HepG2 (cell line): ENCODE measurements at regions not wholly inside any gene's neighbourhood (a gene's known extent, or its start where the extent isn't known, plus 50 kb on each side); places are given as distances from the start of the nearest gene placed in this dataset.

ENCODE experiments used
- ATAC-seq: fragments of 200-7000 bp; cut with Tn5 transposase; 3 replicates; pipeline ENCODE4 v1.9.1; 2020; ENCODE audit warnings: mild to moderate bottlenecking, moderate library complexity
- BruUV-seq: library from RNA; stranded (reverse); fragments of 400-500 nt; replicated peaks from 2 replicates; lab custom pipeline; 2021; lab: Mats Ljungman, UMichigan
- CTCF ChIA-PET: fragments of 300-600 bp; formaldehyde crosslinking; extraction: SDS; loops from one replicate; lab custom pipeline; 2021; ENCODE audit warnings: low total read pairs, inconsistent platforms, low intra/inter-chr PET ratio; lab: Yijun Ruan, JAX
- POLR2A ChIA-PET: fragments of 350-600 bp; sonication (Branson Sonifier 250); formaldehyde crosslinking; loops from one replicate; lab custom pipeline; 2020; ENCODE audit warnings: antibody characterized with exemption, inconsistent platforms; lab: Yijun Ruan, JAX
- DNase-seq: peaks from one replicate; pipeline ENCODE4 v3.0.0-alpha.2; 2015; ENCODE audit warnings: low spot score
- FAIRE-seq: peaks from 3 replicates; lab custom pipeline; 2011; peaks lifted over from hg19 to GRCh38; lab: Jason Lieb, UNC
- H2AFZ ChIP-seq: one replicate; pipeline ENCODE4 v1.6.1; 2011; ENCODE audit warnings: low read length, inconsistent platforms
- H3K27ac ChIP-seq: fragments of 300-600 bp; 3 replicates; pipeline ENCODE4 v1.8.0; 2011; ENCODE audit warnings: mixed run types, mild to moderate bottlenecking, mixed read lengths, low read length, inconsistent platforms; ENCODE audit not compliant: insufficient read depth; ENCODE audit errors: extremely low read length
- H3K27me3 ChIP-seq, 2 experiments: fragments of 200-600 bp in 1 of 2; 2 replicates in 1 of 2; 3 replicates in 1 of 2; pipeline versions ENCODE4 v1.6.0 to v1.8.0; 2011; ENCODE audit warnings: low read length in 2 of 2, mild to moderate bottlenecking in 2 of 2, moderate library complexity in 2 of 2, inconsistent platforms in 1 of 2; ENCODE audit not compliant: insufficient read depth in 2 of 2, control insufficient read depth in 1 of 2
- H3K36me3 ChIP-seq, 2 experiments: fragments of 200-600 bp in 1 of 2; replicated peaks in 1 of 2; 2 replicates in 1 of 2; 3 replicates in 1 of 2; pipeline versions ENCODE4 v1.5.1 to v1.8.0; 2011; ENCODE audit warnings: low read length in 2 of 2, inconsistent platforms in 1 of 2; ENCODE audit not compliant: insufficient read depth in 2 of 2, control insufficient read depth in 1 of 2
- H3K4me1 ChIP-seq: 2 replicates; pipeline ENCODE4 v1.5.1; 2012; ENCODE audit warnings: low read length, inconsistent platforms; ENCODE audit not compliant: insufficient read depth
- H3K4me2 ChIP-seq: 2 replicates; pipeline ENCODE4 v1.6.0; 2011; ENCODE audit warnings: low read depth, low read length, inconsistent platforms
- H3K4me3 ChIP-seq, 3 experiments: fragments of 200-600 bp in 1 of 3; sonication (generic), shearing (Covaris generic) in 1 of 3; replicated peaks in 1 of 3; 2 replicates each; pipeline ENCODE4 v1.5.1; 2011 to 2016; ENCODE audit warnings: low read length in 3 of 3, inconsistent platforms in 2 of 3, low read depth in 2 of 3, mild to moderate bottlenecking in 2 of 3, control low read depth in 1 of 3, mixed read lengths in 1 of 3; ENCODE audit not compliant: insufficient read depth in 1 of 3
- H3K79me2 ChIP-seq: one replicate; pipeline ENCODE4 v1.6.1; 2011; ENCODE audit warnings: low read length, inconsistent platforms; ENCODE audit not compliant: insufficient read depth
- H3K9ac ChIP-seq: 2 replicates; pipeline ENCODE4 v1.6.0; 2011; ENCODE audit warnings: mild to moderate bottlenecking, low read depth, low read length, inconsistent platforms; ENCODE audit not compliant: insufficient read depth
- H3K9me3 ChIP-seq: 2 replicates; pipeline ENCODE4 v1.5.1; 2012; ENCODE audit warnings: mild to moderate bottlenecking, low read length
- H4K20me1 ChIP-seq: 2 replicates; pipeline ENCODE4 v1.6.0; 2011; ENCODE audit warnings: inconsistent platforms, mild to moderate bottlenecking, low read length, moderate library complexity; ENCODE audit not compliant: insufficient read depth
- DPF2 ChIP-seq: sonication (generic); formaldehyde crosslinking; IDR thresholded peaks from 2 replicates; pipeline ENCODE4 v1.4.0; 2020; ENCODE audit warnings: mild to moderate bottlenecking, low read depth, missing genetic modification reagents, borderline replicate concordance
- RAD21 ChIP-seq: fragments of 450-650 bp; formaldehyde crosslinking; IDR thresholded peaks from 2 replicates; pipeline ENCODE4 v1.5.0; 2020; ENCODE audit warnings: mild to moderate bottlenecking
- SMC3 ChIP-seq: IDR thresholded peaks from 2 replicates; pipeline ENCODE4 v1.6.1; 2011; ENCODE audit warnings: low read length, improper control_type of control experiment
- STAG1 ChIP-seq: sonication (generic); formaldehyde crosslinking; IDR thresholded peaks from 2 replicates; pipeline ENCODE4 v1.4.0; 2020; ENCODE audit warnings: missing genetic modification reagents
- WGBS: methylation state at CpG from one replicate; pipeline ENCODE4 v1.1.6; 2017; ENCODE audit warnings: low lambda C conversion rate; 5-methylcytosine and 5-hydroxymethylcytosine counted together
- in situ Hi-C: cut with HindIII; loops from 2 replicates; pipeline ENCODE4 v1.10.0; 2017; ENCODE audit warnings: low pct_unique_long_range_greater_than_20kb; ENCODE audit not compliant: extremely low pct_ligation_motif_present
- intact Hi-C: fragments of 100-400 bp; cut with micrococcal nuclease; formaldehyde crosslinking; loops from one replicate; pipeline ENCODE4 v1.10.0; 2022; ENCODE audit not compliant: unreplicated experiment
- TF ChIP-seq, protein P1 (sequence below): fragments of 450-650 bp; IDR thresholded peaks from 2 replicates; pipeline ENCODE4 v1.6.1; 2016
- TF ChIP-seq, protein P2 (sequence below): sonication (generic); formaldehyde crosslinking; IDR thresholded peaks from 2 replicates; pipeline ENCODE4 v1.5.0; 2020; ENCODE audit warnings: missing genetic modification reagents, mild to moderate bottlenecking, borderline replicate concordance
- TF ChIP-seq, protein P3 (sequence below): sonication (generic); formaldehyde crosslinking; IDR thresholded peaks from 2 replicates; pipeline ENCODE4 v1.5.0; 2020; ENCODE audit warnings: mild to moderate bottlenecking, missing genetic modification reagents, moderate library complexity
- TF ChIP-seq, protein P4 (sequence below): IDR thresholded peaks from 2 replicates; pipeline ENCODE4 v1.6.1; 2016; ENCODE audit warnings: low read depth, borderline replicate concordance

DNA sequence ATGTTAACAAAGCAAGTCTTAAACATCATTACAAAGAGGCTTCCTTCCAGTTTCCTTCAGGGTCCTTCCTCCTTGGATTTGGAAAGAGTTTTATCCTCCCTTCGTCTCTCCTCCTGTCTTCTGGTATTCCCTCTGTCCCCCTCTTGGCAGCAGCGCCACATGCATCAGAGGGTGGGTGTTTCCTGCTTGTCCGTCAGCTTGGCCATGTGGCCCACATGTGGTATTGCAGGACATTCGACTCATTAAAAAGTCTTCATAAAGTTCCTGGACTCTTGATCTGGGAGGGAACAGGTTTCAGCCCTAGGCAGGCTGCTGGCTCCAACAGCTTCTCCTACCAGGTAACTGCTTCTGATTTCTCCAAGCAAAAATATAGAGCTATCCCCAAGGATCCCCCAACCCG, 189.8 kb downstream of the CSNK2A3 start:
- no peaks in the 10 kb centered on the region for H3K9me3 ChIP-seq
- TF ChIP-seq, protein P1, sequence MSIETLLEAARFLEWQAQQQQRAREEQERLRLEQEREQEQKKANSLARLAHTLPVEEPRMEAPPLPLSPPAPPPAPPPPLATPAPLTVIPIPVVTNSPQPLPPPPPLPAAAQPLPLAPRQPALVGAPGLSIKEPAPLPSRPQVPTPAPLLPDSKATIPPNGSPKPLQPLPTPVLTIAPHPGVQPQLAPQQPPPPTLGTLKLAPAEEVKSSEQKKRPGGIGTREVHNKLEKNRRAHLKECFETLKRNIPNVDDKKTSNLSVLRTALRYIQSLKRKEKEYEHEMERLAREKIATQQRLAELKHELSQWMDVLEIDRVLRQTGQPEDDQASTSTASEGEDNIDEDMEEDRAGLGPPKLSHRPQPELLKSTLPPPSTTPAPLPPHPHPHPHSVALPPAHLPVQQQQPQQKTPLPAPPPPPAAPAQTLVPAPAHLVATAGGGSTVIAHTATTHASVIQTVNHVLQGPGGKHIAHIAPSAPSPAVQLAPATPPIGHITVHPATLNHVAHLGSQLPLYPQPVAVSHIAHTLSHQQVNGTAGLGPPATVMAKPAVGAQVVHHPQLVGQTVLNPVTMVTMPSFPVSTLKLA, result peak; percentile 43; the same call in 1 of the 2 replicates
- TF ChIP-seq, protein P2, sequence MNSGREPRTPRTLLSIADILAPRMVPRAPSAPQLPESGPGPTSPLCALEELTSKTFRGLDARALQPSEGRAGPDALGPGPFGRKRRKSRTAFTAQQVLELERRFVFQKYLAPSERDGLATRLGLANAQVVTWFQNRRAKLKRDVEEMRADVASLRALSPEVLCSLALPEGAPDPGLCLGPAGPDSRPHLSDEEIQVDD (CRISPR knock-in tag), result no peak
- H3K36me3 ChIP-seq, result no peaks in the 10 kb centered on the region
- BruUV-seq, result no TSS peak
- no peak overlapping the region for H3K9ac ChIP-seq
- H2AFZ ChIP-seq, result no peak overlapping the region
- no peak overlapping the region for H3K27ac ChIP-seq
- ChIA-PET POLR2A (no interaction called here), CTCF (no interaction called here)
- H3K4me1 ChIP-seq, result no peaks in the 10 kb centered on the region
- H4K20me1 ChIP-seq, result no peaks in the 10 kb centered on the region
- H3K4me3 ChIP-seq, result no peak overlapping the region
- 5% methylated on average over 5 of the region's 5 CpGs for WGBS
- ATAC-seq (peak; percentile 91), FAIRE-seq (no peak), DNase-seq (peak; percentile 17)
- no peaks in the 10 kb centered on the region for H3K79me2 ChIP-seq
- intact Hi-C loops (no loop called here), in situ Hi-C loops (no loop called here)
- H3K27me3 ChIP-seq, result no peaks in the 10 kb centered on the region; a peak in 1 of 5 replicates
- no peak overlapping the region for H3K4me2 ChIP-seq

DNA sequence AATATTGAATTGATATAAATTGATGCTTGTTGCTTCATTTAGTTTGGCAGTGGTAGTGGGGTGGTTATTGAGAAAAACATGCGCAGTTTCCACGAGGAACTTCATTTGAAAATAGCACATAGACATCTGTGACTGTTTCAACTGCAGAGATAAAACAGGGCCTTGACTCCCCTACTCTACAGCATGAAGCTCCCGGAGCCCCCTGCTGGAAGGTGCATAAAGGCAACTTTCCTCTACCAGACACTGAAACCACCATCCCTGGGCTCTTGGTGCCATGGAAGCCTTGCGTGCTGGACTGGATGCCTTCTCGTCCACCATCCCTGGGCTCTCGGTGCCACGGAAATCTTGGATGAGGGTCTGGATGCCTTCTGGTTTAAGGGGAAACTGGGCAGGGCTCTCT, 195.9 kb downstream of the CSNK2A3 start:
- H3K4me2 ChIP-seq, result no peak overlapping the region
- intact Hi-C loops, result loop anchor here (1.0 to 2.0 kb wide), 2 partner anchors 128 to 224 kb away; no protein-coding TSS in a partner anchor
- FAIRE-seq (peak; percentile 15), DNase-seq (peak; percentile 33), ATAC-seq (peak; percentile 91)
- no peaks in the 10 kb centered on the region for H3K79me2 ChIP-seq
- H3K27me3 ChIP-seq, result no peaks in the 10 kb centered on the region; a peak in 1 of 5 replicates
- BruUV-seq, result no TSS peak
- no peaks in the 10 kb centered on the region for H3K9me3 ChIP-seq
- in situ Hi-C loops, result no loop called here
- H3K27ac ChIP-seq, result no peak overlapping the region
- no peaks in the 10 kb centered on the region for H3K4me1 ChIP-seq
- WGBS, result 21% methylated on average over 5 of the region's 7 CpGs
- no peaks in the 10 kb centered on the region for H4K20me1 ChIP-seq
- TF ChIP-seq STAG1 (peak; percentile 54), DPF2 (CRISPR knock-in tag) (no peak), RAD21 (CRISPR knock-in tag) (0 out of 2 replicates have a peak, but pooled peaks have one; percentile 12), SMC3 (peak; percentile 48; the same call in 1 of the 2 replicates)
- TF ChIP-seq, protein P3, sequence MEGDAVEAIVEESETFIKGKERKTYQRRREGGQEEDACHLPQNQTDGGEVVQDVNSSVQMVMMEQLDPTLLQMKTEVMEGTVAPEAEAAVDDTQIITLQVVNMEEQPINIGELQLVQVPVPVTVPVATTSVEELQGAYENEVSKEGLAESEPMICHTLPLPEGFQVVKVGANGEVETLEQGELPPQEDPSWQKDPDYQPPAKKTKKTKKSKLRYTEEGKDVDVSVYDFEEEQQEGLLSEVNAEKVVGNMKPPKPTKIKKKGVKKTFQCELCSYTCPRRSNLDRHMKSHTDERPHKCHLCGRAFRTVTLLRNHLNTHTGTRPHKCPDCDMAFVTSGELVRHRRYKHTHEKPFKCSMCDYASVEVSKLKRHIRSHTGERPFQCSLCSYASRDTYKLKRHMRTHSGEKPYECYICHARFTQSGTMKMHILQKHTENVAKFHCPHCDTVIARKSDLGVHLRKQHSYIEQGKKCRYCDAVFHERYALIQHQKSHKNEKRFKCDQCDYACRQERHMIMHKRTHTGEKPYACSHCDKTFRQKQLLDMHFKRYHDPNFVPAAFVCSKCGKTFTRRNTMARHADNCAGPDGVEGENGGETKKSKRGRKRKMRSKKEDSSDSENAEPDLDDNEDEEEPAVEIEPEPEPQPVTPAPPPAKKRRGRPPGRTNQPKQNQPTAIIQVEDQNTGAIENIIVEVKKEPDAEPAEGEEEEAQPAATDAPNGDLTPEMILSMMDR (CRISPR knock-in tag), result peak; percentile 55
- TF ChIP-seq, protein P4, sequence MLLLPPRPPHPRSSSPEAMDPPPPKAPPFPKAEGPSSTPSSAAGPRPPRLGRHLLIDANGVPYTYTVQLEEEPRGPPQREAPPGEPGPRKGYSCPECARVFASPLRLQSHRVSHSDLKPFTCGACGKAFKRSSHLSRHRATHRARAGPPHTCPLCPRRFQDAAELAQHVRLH (CRISPR knock-in tag), result no peak
- TF ChIP-seq, all 625 proteins: peak for 4
- Histone ChIP-seq H3K4me3 (no peak overlapping the region), H2AFZ (no peak overlapping the region), H3K36me3 (no peaks in the 10 kb centered on the region), H3K9ac (no peak overlapping the region)
- ChIA-PET POLR2A (no interaction called here), CTCF (interaction anchor here (2.2 kb wide), 1 partner anchor 120 kb away, joined by 9 read pairs; no protein-coding TSS in a partner anchor)
